ENCODE measurements at regions not wholly inside any gene's neighbourhood (a gene's known extent, or its start where the extent isn't known, plus 50 kb on each side); places are given as distances from the start of the nearest gene placed in this dataset.

DNA sequence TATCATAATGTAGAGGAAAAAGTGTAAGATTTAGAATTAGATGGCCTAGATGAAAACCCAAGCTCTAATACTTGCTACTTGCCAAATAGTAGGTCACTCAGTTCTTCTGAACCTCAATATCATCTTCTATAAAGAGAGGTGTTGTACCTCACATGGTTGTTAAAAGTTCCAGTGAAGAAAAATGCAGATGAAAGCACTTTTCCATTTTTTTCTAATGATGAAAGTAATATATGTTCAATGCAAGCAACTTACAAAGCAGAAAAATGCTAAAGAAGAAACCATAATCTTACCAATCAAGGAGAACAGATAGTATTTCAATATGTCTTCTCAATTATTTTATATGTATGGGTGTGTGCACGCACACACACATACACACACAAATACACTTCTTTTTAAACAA lies 52.7 kb upstream of the TMEM17 start:
- Histone ChIP-seq H3K9ac (ENCODE audit: low read length) (no peak overlapping the region), H3K4me1 (ENCODE audit: control insufficient read depth, low read depth, low read length) (no peaks in the 10 kb centered on the region), H3K4me3 (ENCODE audit: low read length) (no peak overlapping the region), H3K27ac (ENCODE audit: low read length) (no peak overlapping the region), H3K36me3 (ENCODE audit: control insufficient read depth, low read depth, low read length) (no peaks in the 10 kb centered on the region), H3K9me3 (ENCODE audit: control insufficient read depth, low read depth, low read length) (no peaks in the 10 kb centered on the region), H3K27me3 (ENCODE audit: control insufficient read depth, insufficient read depth, low read length) (no peaks in the 10 kb centered on the region)

DNA sequence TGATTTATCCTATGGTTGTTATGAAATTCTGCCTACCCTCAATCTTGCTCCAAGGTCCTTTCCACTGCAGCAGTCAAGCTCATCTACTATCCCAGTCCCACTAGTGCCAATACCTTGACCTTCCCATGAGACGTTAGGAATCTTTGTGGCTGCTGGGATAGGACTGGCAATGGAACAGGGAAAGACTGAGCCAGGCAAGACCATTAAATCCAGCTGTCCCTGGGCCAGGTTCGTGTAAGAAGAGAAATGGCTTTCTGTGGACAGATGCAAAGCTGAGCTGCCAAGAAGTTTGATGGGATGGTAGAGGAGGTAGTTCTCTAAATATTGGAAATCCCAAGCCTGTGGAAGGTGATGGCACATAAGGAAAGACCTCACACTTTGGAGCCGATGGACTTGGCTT lies 50.1 kb upstream of the TMEM17 start:
- Histone ChIP-seq H3K9me3 (ENCODE audit: control insufficient read depth, low read depth, low read length) (no peaks in the 10 kb centered on the region), H3K4me1 (ENCODE audit: control insufficient read depth, low read depth, low read length) (no peaks in the 10 kb centered on the region), H3K27ac (ENCODE audit: low read length) (no peak overlapping the region), H3K4me3 (ENCODE audit: low read length) (no peak overlapping the region), H3K27me3 (ENCODE audit: control insufficient read depth, insufficient read depth, low read length) (no peaks in the 10 kb centered on the region), H3K36me3 (ENCODE audit: control insufficient read depth, low read depth, low read length) (no peaks in the 10 kb centered on the region), H3K9ac (ENCODE audit: low read length) (no peak overlapping the region)

Data from iPS-18a (cell line).